ENCODE measurements at regions not wholly inside any gene's neighbourhood (a gene's known extent, or its start where the extent isn't known, plus 50 kb on each side); places are given as distances from the start of the nearest gene placed in this dataset.

- Histone ChIP-seq H3K27ac (ENCODE audit: low read depth, low read length) (no peak overlapping the region), H4K20me1 (ENCODE audit: control insufficient read depth, insufficient read depth, low read depth, low read length) (no peaks in the 10 kb centered on the region), H3F3A (ENCODE audit: control insufficient read depth, insufficient read depth) (no peaks in the 10 kb centered on the region), H3K9me2 (replicated peaks; ENCODE audit: control insufficient read depth, low read length) (no peaks in the 10 kb centered on the region), H3K27me3 (ENCODE audit: control insufficient read depth, low read length) (no peaks in the 10 kb centered on the region), H3K36me3 (ENCODE audit: control insufficient read depth, low read length) (no peaks in the 10 kb centered on the region), H3K9me3 (ENCODE audit: control insufficient read depth, insufficient read depth, low read length) (no peaks in the 10 kb centered on the region), H3K79me2 (ENCODE audit: control insufficient read depth, low read length) (no peaks in the 10 kb centered on the region), H3K4me1 (ENCODE audit: control insufficient read depth, low read length) (no peaks in the 10 kb centered on the region), H3K4me3 (ENCODE audit: low read length) (no peak overlapping the region), H3K4me2 (ENCODE audit: low read length) (no peak overlapping the region)
- no peak for TF ChIP-seq CTCF (IDR thresholded peaks at IDR 0.05; ENCODE audit: low read depth, low read length, poor library complexity, severe bottlenecking)
- TF ChIP-seq EZH2phosphoT487 (IDR thresholded peaks at IDR 0.05; ENCODE audit: borderline replicate concordance, low read length), result no peak
These were observed 117.8 kb downstream of the WNT5A start for GRCh38 chr3:55369141-55369847.

DNA sequence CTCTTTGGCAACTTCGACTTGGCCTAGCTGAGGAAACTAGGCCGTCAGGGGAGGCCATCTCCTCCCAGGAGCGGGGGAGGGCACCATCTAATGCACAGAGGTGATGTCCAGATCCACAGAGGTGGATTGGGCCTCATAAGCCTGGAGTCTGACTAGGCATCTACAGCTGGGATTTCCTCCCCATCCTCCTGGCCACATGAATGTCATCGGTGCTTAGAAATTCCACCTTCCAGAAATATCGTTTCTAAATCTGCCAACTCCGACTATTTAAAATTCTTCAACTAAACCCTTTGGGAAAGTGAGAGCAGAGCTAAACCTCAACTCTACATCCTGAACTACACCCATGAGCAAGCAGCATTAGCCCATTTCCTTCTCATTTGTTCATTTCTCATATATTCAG lies 118.7 kb downstream of the WNT5A start:
- no peak for TF ChIP-seq CTCF (IDR thresholded peaks at IDR 0.05; ENCODE audit: low read depth, low read length, poor library complexity, severe bottlenecking)
- TF ChIP-seq EZH2phosphoT487 (IDR thresholded peaks at IDR 0.05; ENCODE audit: borderline replicate concordance, low read length), result no peak
- Histone ChIP-seq H3K36me3 (ENCODE audit: control insufficient read depth, low read length) (no peaks in the 10 kb centered on the region), H3K27me3 (ENCODE audit: control insufficient read depth, low read length) (no peaks in the 10 kb centered on the region), H3K79me2 (ENCODE audit: control insufficient read depth, low read length) (no peaks in the 10 kb centered on the region), H3K4me2 (ENCODE audit: low read length) (no peak overlapping the region), H3F3A (ENCODE audit: control insufficient read depth, insufficient read depth) (no peaks in the 10 kb centered on the region), H3K9me3 (ENCODE audit: control insufficient read depth, insufficient read depth, low read length) (no peaks in the 10 kb centered on the region), H3K9me2 (replicated peaks; ENCODE audit: control insufficient read depth, low read length) (no peaks in the 10 kb centered on the region), H3K4me3 (ENCODE audit: low read length) (no peak overlapping the region), H4K20me1 (ENCODE audit: control insufficient read depth, insufficient read depth, low read depth, low read length) (no peaks in the 10 kb centered on the region), H3K27ac (ENCODE audit: low read depth, low read length) (no peak overlapping the region), H3K4me1 (ENCODE audit: control insufficient read depth, low read length) (no peaks in the 10 kb centered on the region)

DNA sequence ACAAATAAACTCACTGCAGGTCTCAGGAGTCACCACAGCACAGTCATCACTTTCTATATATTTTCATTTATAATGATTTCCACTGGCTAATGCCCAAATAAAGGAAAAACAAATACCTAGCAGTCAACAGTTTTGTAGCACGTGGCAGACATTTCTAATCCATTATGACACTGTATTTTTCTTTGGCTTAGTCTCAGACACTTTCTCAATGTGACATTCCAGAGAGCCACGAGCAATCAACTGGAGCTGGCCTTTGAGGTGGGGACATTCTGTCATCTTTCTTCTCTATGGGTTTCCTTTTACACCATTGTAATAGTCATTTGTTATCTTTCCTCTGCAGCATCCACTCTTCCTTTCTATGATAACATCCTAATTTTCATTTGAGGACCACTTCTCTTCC lies 119.7 kb downstream of the WNT5A start:
- TF ChIP-seq EZH2phosphoT487 (IDR thresholded peaks at IDR 0.05; ENCODE audit: borderline replicate concordance, low read length) (no peak), CTCF (IDR thresholded peaks at IDR 0.05; ENCODE audit: low read depth, low read length, poor library complexity, severe bottlenecking) (no peak)
- H3K36me3 ChIP-seq (ENCODE audit: control insufficient read depth, low read length), result no peaks in the 10 kb centered on the region
- H3K4me2 ChIP-seq (ENCODE audit: low read length), result no peak overlapping the region
- no peaks in the 10 kb centered on the region for H3K9me2 ChIP-seq (replicated peaks; ENCODE audit: control insufficient read depth, low read length)
- H3K27ac ChIP-seq (ENCODE audit: low read depth, low read length), result no peak overlapping the region
- H4K20me1 ChIP-seq (ENCODE audit: control insufficient read depth, insufficient read depth, low read depth, low read length), result no peaks in the 10 kb centered on the region
- H3F3A ChIP-seq (ENCODE audit: control insufficient read depth, insufficient read depth), result no peaks in the 10 kb centered on the region
- no peaks in the 10 kb centered on the region for H3K27me3 ChIP-seq (ENCODE audit: control insufficient read depth, low read length)
- H3K9me3 ChIP-seq (ENCODE audit: control insufficient read depth, insufficient read depth, low read length), result no peaks in the 10 kb centered on the region
- H3K4me1 ChIP-seq (ENCODE audit: control insufficient read depth, low read length), result no peaks in the 10 kb centered on the region
- no peaks in the 10 kb centered on the region for H3K79me2 ChIP-seq (ENCODE audit: control insufficient read depth, low read length)
- no peak overlapping the region for H3K4me3 ChIP-seq (ENCODE audit: low read length)

Measured in DOHH2 (cell line).